Natural killer cell (primary cell): ENCODE measurements at regions not wholly inside any gene's neighbourhood (a gene's known extent, or its start where the extent isn't known, plus 50 kb on each side); places are given as distances from the start of the nearest gene placed in this dataset.

Experiments
- ATAC-seq, 3 donors: fragments of 150-1000 bp in 2 of 3; fragments of 200-7000 bp in 1 of 3; cut with Tn5 transposase; 1 replicate in 1 of 3; 2 replicates in 2 of 3; pipeline ENCODE4 v1.10.0; 2021; ENCODE audit warnings: mild to moderate bottlenecking in 2 of 3, moderate library complexity in 2 of 3
- DNase-seq, 2 donors: peaks; one replicate each; pipeline versions ENCODE4 v3.0.0 to v3.0.0-alpha.2; 2013 to 2021; ENCODE audit warnings: mixed read lengths in 1 of 2
- H3K27ac ChIP-seq: one replicate; pipeline ENCODE4 v1.5.1; 2013; ENCODE audit warnings: mild to moderate bottlenecking, low read length
- H3K27me3 ChIP-seq: one replicate; pipeline ENCODE4 v1.6.1; 2013; ENCODE audit warnings: low read length; ENCODE audit not compliant: control insufficient read depth, insufficient read depth
- H3K36me3 ChIP-seq: one replicate; pipeline ENCODE4 v1.6.1; 2013; ENCODE audit warnings: low read length; ENCODE audit not compliant: control insufficient read depth, insufficient read depth
- H3K4me1 ChIP-seq: one replicate; pipeline ENCODE4 v1.6.1; 2013; ENCODE audit warnings: low read length; ENCODE audit not compliant: control insufficient read depth, insufficient read depth
- H3K4me3 ChIP-seq: one replicate; pipeline ENCODE4 v1.5.1; 2013; ENCODE audit warnings: low read length
- H3K9me3 ChIP-seq: one replicate; pipeline ENCODE4 v1.6.1; 2013; ENCODE audit warnings: low read length; ENCODE audit not compliant: control insufficient read depth, insufficient read depth
- H3K27ac Mint-ChIP-seq, 2 donors: one replicate each; pipeline ENCODE4 v1.8.0; 2022; ENCODE audit warnings: mild to moderate bottlenecking in 2 of 2, mixed read lengths in 2 of 2, moderate library complexity in 1 of 2
- H3K27me3 Mint-ChIP-seq, 2 donors: one replicate each; pipeline ENCODE4 v1.8.0; 2022; ENCODE audit warnings: low read depth in 2 of 2, mixed read lengths in 2 of 2
- H3K36me3 Mint-ChIP-seq: one replicate; pipeline ENCODE4 v1.8.0; 2022; ENCODE audit warnings: mixed read lengths
- H3K4me1 Mint-ChIP-seq, 2 donors: one replicate each; pipeline ENCODE4 v1.8.0; 2022; ENCODE audit warnings: mixed read lengths in 2 of 2
- H3K4me3 Mint-ChIP-seq: one replicate; pipeline ENCODE4 v1.8.0; 2022; ENCODE audit warnings: mild to moderate bottlenecking, moderate library complexity, mixed read lengths
- H3K9me3 Mint-ChIP-seq, 2 donors: one replicate each; pipeline ENCODE4 v1.8.0; 2022; ENCODE audit warnings: mixed read lengths in 2 of 2
- WGBS: methylation state at CpG from one replicate; pipeline ENCODE4 v1.1.7; 2013; ENCODE audit warnings: missing lambda C conversion rate; ENCODE audit not compliant: insufficient coverage; 5-methylcytosine and 5-hydroxymethylcytosine counted together
- intact Hi-C: fragments of 100-400 bp; cut with micrococcal nuclease; formaldehyde crosslinking; loops from one replicate; pipeline ENCODE4 v1.14.2; 2022
- TF ChIP-seq, protein P1 (sequence below): fragments of 200-600 bp; IDR thresholded peaks from one replicate; pipeline ENCODE4 v1.8.0; 2022; ENCODE audit warnings: antibody characterized with exemption

DNA sequence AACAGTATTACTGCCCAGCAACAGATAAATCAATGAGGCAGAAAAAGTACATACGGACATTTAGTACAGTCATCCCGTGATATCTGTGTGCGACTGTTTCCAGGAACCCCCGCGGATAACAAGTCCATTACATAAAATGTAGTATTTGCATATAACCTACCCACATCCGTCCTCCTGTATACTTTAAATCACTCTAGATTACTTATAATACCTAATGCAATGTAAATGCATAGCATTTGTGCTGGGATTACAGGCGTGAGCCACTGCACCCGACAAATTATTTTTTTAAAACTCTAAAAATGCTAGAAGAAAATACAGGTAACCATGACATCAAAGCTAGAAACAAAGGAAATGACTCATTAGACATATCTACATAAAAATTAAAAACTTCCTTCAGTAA is 91.6 kb downstream of the FAM161A start:
- Histone ChIP-seq H3K9me3 (peaks cover 8% of the 10 kb centered on the region), H3K27ac (no peak overlapping the region), H3K4me3 (no peak overlapping the region), H3K4me1 (peaks cover 11% of the 10 kb centered on the region), H3K36me3 (no peaks in the 10 kb centered on the region), H3K27me3 (no peaks in the 10 kb centered on the region)
- 86% methylated on average over 7 of the region's 8 CpGs for WGBS
- DNase-seq (peak in 1 of 2 donors; percentile 36), ATAC-seq (no peak)
- Mint-ChIP-seq H3K4me3 (peak overlapping the region; percentile 37), H3K36me3 (no peaks in the 10 kb centered on the region), H3K27me3 (peaks cover 0 to 3% of the 10 kb centered on the region in 2 donors), H3K9me3 (no peaks in the 10 kb centered on the region), H3K4me1 (peaks cover 12 to 13% of the 10 kb centered on the region in 2 donors), H3K27ac (peak overlapping the region in 1 of 2 donors; percentile 69)
- intact Hi-C loops: no loop called here
- TF ChIP-seq, protein P1, sequence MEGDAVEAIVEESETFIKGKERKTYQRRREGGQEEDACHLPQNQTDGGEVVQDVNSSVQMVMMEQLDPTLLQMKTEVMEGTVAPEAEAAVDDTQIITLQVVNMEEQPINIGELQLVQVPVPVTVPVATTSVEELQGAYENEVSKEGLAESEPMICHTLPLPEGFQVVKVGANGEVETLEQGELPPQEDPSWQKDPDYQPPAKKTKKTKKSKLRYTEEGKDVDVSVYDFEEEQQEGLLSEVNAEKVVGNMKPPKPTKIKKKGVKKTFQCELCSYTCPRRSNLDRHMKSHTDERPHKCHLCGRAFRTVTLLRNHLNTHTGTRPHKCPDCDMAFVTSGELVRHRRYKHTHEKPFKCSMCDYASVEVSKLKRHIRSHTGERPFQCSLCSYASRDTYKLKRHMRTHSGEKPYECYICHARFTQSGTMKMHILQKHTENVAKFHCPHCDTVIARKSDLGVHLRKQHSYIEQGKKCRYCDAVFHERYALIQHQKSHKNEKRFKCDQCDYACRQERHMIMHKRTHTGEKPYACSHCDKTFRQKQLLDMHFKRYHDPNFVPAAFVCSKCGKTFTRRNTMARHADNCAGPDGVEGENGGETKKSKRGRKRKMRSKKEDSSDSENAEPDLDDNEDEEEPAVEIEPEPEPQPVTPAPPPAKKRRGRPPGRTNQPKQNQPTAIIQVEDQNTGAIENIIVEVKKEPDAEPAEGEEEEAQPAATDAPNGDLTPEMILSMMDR: no peak

DNA sequence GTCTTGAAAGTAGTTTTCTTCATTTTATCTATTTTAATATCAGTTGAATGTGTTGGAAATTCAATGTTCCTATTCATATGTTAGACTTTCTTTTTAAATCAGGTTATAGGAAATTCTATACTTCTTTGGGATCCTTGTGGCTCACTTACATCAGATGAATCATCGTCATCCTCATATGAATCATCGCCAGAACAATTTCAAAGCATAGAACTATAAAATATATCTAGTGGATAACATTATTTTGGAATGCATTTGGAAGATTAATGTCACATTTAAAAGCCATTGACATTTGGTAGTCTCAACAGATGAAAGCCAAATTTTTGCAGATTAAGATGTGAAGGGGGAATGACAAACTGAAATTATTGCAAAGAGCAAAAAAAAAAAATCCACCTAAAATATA is 94.1 kb downstream of the FAM161A start:
- WGBS: no CpG with 5 or more reads among the region's 2 CpGs
- TF ChIP-seq, protein P1: no peak
- Histone ChIP-seq H3K9me3 (peaks cover 4% of the 10 kb centered on the region), H3K4me1 (peaks cover 7% of the 10 kb centered on the region), H3K36me3 (no peaks in the 10 kb centered on the region), H3K27me3 (no peaks in the 10 kb centered on the region), H3K4me3 (no peak overlapping the region), H3K27ac (no peak overlapping the region)
- H3K36me3 Mint-ChIP-seq: no peaks in the 10 kb centered on the region
- intact Hi-C loops: no loop called here
- no peak for DNase-seq
- peaks cover 0 to 8% of the 10 kb centered on the region in 2 donors for H3K27me3 Mint-ChIP-seq
- H3K4me1 Mint-ChIP-seq: peaks cover 12 to 13% of the 10 kb centered on the region in 2 donors
- H3K4me3 Mint-ChIP-seq: no peak overlapping the region
- peaks cover 0 to 2% of the 10 kb centered on the region in 2 donors for H3K9me3 Mint-ChIP-seq
- ATAC-seq: no peak
- no peak overlapping the region for H3K27ac Mint-ChIP-seq

DNA sequence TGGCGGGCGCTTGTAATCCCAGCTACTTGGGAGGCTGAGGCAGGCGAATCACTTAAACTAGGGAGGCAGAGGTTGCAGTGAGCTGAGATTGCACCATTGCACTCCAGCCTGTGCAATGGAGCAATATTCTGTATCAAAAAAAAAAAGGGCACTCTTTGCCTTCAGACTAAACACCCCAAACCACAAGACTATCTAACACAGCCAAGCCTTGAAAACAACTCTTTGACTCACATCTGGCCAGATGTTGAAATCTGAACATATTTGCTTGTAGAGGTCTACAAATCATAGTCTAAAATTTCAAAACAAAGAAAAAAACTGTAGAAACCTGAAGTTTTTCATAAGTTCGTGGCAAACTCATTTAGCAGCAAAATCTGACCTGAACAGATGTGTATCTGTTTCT is 94.9 kb downstream of the FAM161A start:
- Histone ChIP-seq H3K9me3 (no peaks in the 10 kb centered on the region), H3K36me3 (no peaks in the 10 kb centered on the region), H3K4me3 (no peak overlapping the region), H3K27me3 (no peaks in the 10 kb centered on the region), H3K4me1 (peaks cover 3% of the 10 kb centered on the region), H3K27ac (no peak overlapping the region)
- peaks cover 0 to 8% of the 10 kb centered on the region in 2 donors for H3K27me3 Mint-ChIP-seq
- H3K9me3 Mint-ChIP-seq: peaks cover 0 to 2% of the 10 kb centered on the region in 2 donors
- no peak for DNase-seq
- intact Hi-C loops: no loop called here
- H3K4me1 Mint-ChIP-seq: peaks cover 5 to 7% of the 10 kb centered on the region in 2 donors
- H3K27ac Mint-ChIP-seq: no peak overlapping the region
- ATAC-seq: no peak
- H3K36me3 Mint-ChIP-seq: no peaks in the 10 kb centered on the region
- WGBS: 75% methylated on average over 4 of the region's 4 CpGs
- TF ChIP-seq, protein P1: no peak
- no peak overlapping the region for H3K4me3 Mint-ChIP-seq

DNA sequence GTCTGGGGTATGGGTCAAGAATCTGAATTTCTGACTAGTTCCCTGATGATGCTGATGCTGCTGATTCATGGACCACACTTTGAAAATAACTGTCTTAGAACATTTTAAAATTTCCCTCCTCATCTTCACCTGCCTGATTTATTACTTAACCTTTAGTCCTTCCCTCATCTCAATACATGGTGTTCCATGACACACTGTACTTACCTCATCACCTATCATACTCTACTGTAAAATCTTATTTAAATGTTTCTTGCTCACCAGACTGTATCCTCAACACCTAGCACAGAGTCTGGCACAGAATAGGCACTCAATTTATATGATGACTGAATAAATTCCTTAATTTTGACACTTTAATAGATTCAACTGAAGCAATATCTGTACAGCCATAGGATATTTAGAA is 95.7 kb downstream of the FAM161A start:
- H3K27me3 Mint-ChIP-seq: peaks cover 0 to 8% of the 10 kb centered on the region in 2 donors
- no peak overlapping the region for H3K4me3 ChIP-seq
- no peak overlapping the region for H3K4me3 Mint-ChIP-seq
- H3K4me1 ChIP-seq: peaks cover under 1% of the 10 kb centered on the region
- H3K4me1 Mint-ChIP-seq: no peaks in the 10 kb centered on the region
- no peak for ATAC-seq
- TF ChIP-seq, protein P1: no peak
- no peaks in the 10 kb centered on the region for H3K36me3 ChIP-seq
- H3K9me3 Mint-ChIP-seq: peaks cover 2 to 3% of the 10 kb centered on the region in 2 donors
- no peaks in the 10 kb centered on the region for H3K27me3 ChIP-seq
- H3K36me3 Mint-ChIP-seq: peaks cover 6% of the 10 kb centered on the region
- no peak overlapping the region for H3K27ac ChIP-seq
- no peak overlapping the region for H3K27ac Mint-ChIP-seq
- intact Hi-C loops: no loop called here
- DNase-seq: no peak
- peaks cover 4% of the 10 kb centered on the region for H3K9me3 ChIP-seq
